Heart left ventricle (tissue), 13 donors: ENCODE measurements at regions not wholly inside any gene's neighbourhood (a gene's known extent, or its start where the extent isn't known, plus 50 kb on each side); places are given as distances from the start of the nearest gene placed in this dataset.

Experiments
- CTCF ChIP-seq, 12 donors: fragments of 200-600 bp; sonication (generic) in 4 of 12; IDR thresholded peaks; one replicate each; pipeline versions ENCODE4 v1.5.0 to v1.8.0; 2018 to 2022; ENCODE audit warnings: antibody characterized with exemption in 12 of 12, mild to moderate bottlenecking in 5 of 12
- POLR2A ChIP-seq, 2 donors: fragments of 450-650 bp; IDR thresholded peaks; one replicate each; pipeline ENCODE4 v1.6.1; 2017; ENCODE audit warnings: antibody characterized with exemption in 2 of 2, mild to moderate bottlenecking in 2 of 2, moderate library complexity in 2 of 2
- donor health status: ischemic (EF 13 %, LVEDD 7.1; RV severe dilation, severe dysfunction).
- donor health status: DM: no; HTN: yes; CAD: no.
- donor health status: DM: no; HTN: no; CAD: no.
- donor health status: ischemic (EF 25% LVEDD 6.9; RV normal size, moderate dysfunction).
- donor health status: ischemic (EF 25% LVEDD 5.7; RV mildly dilated, moderate dysfunction).
- donor health status: ischemic (EF 35%, LVEDD 5.7; RV mildly dilated, moderate dysfunction).
- donor health status: nonischemic (EF 11% LVEDD 7.7; RV severe dilation, severe dysfunction).
- donor health status: DM: yes; HTN: yes; CAD: no.
- donor health status: PGD.
- donor health status: ischemic (EF 29% LVEDD 5.4; RV normal size, mild dysfunction).
- donor health status: nonischemic (EF 23%, LVEDD 6.1; RV moderate dilation, normal function).

GRCh38 chr9:88037285-88037845 is 63.0 kb upstream of the CDK20 start:
- TF ChIP-seq CTCF (IDR thresholded peaks at IDR 0.05), result no peak
- TF ChIP-seq POLR2A (IDR thresholded peaks at IDR 0.05), result no peak
